ENCODE measurements at regions not wholly inside any gene's neighbourhood (a gene's known extent, or its start where the extent isn't known, plus 50 kb on each side); places are given as distances from the start of the nearest gene placed in this dataset.
"Not testable (repeated sequence)": the region's sequence is repeated elsewhere in the genome, so short reads cannot be mapped to it uniquely, and the experiment has no call there.

DNA sequence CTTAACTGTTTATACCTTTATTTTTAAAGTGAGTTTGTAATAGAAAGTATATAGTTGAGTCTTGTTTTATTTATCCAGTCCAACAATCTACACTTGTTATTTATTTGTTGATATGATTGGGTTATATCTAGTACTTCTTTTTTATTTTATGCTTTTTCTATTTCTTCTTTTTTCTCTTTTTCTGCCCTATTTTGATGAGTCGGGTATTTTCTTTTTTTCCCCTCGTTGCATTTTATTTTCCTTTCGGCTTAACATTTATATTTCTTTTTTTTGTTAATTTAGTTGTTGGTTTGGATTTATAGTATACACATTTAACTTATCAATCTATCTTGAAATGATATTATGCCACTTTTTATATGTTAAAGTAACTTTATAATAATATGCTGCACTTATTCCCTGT is 111.7 kb upstream of the IZUMO3 start:
- no peak for DNase-seq (ENCODE audit: low spot score)

DNA sequence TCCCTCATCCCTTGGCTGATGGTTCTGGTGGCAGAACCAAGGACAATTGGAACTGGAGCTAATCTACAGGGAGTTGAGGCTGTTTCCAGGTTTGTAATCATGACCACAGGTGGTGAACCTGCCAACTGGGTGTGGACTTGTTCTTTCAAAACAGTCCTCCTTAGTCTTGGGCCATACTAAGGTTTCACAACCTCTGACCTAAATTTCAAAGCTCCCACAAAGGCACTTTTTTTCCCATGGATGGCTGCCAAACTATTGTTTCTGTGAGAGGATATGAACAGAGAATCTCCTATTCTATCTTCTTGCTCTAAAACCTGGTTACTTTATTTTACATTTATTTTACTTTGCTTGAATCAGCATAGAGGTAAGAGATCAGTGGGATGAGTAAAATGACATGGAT is 106.5 kb upstream of the IZUMO3 start:
- no peak for DNase-seq (ENCODE audit: low spot score)

DNA sequence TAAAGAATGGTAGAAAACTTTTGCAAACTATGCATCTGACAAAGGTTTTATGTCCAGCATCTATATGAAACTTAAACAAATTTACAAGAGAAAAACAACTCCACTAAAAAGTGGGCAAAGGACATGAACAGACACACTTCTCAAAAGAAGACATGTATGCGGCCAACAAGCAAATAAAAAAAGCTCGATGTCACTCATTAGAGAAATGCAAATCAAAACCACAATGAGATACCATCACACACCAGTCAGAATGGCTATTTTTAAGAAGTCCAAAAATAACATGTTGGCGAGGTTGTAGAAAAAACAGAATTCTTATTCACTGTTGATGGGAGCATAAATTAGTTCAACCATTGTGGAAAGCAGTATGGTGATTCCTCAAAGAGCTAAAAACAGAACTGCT is 83.1 kb upstream of the IZUMO3 start:
- not testable (repeated sequence) for DNase-seq (ENCODE audit: low spot score)

DNA sequence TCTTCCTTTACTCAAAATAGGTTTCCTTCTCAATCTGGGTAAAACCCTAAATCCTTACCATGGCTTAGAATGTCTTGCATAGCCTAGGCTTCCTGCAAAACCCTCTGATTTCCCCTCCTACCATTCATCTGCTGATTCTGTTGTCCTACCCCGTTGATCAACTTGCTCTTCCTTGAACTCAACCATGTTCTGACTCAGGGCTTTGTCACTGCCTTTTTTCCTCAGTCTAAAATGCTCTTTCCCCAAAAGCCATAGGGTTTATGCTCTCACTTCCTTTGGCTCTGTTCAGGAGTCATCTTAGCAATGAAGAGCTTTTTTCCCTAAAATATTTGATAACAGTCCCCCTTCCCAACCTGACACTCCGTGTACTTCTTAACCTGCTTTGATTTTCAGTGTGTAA is 79.4 kb upstream of the IZUMO3 start:
- no peak for DNase-seq (ENCODE audit: low spot score)

DNA sequence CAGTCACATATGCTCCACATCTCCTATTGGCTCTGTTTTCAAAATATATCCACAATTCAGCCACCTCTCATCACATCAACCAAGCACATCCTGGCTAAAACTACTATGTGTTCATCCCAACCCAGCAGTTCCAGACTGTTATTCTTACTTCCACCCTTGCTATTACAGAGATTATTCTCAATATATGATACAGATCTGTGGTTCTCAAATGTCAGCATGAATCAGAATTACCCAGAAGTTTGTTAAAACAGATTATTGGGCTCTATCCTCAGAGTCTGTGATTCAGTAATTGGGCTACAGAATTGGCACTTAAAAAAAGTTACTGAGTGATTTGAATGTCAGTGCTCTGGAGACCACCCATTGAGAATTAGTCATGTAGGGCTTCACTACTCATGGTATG is 78.8 kb upstream of the IZUMO3 start:
- DNase-seq (ENCODE audit: low spot score): no peak

DNA sequence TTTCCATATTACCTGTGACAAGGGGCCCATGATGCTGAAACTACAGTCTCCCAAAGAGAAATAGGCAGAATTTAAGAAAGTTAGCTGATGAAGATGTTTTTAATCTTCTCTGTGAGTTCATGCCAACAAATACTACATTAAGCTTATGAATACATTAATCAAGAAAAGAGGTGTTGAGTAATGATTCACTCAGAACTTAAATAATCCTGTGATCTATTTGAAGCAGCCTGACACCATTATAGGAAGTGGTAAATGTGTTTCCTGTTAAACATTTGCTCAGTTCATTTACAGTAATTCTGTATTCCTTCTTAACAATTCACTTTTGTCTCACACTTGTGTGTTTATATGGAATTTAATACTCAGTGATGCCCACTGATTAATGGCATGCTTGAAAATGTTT is 75.0 kb upstream of the IZUMO3 start:
- no peak for DNase-seq (ENCODE audit: low spot score)

DNA sequence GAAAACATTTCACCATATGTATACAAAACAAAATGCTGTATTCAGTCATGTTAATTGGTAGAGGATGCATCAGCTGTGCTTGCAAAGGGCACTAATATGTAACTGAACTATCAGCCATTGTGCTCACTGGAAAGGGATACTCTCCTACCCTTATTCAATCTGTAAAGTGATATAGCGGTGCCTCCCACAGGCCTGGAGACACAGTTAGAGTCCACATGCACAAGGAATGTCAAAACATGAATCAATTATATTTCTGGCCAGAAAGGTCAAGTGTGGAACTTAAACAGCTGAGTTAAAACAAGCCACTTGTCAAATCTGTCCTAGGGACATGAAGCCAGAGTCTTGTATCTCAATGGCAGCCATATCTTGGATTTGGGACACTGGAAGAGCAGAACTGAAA is 71.2 kb upstream of the IZUMO3 start:
- DNase-seq (ENCODE audit: low spot score): no peak

DNA sequence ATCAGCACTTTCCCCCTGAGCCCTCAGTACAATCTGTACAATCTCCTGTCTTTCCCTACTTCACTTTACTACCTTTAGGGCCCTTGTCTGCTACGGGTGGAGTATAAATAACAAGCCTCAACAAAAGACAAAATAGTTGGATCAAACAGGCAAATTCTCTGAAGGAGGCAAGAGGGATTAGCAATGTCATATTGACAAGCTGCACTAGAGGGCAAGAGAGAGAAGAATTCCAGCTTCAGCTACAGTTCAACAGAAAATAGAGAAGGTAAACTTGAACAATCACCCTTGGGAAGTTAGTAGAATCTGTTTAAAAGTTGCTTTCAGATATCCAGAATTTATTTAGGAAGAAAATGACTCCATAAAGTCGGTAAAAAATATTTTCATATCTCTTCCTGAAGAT is 68.4 kb upstream of the IZUMO3 start:
- DNase-seq (ENCODE audit: low spot score): no peak

DNA sequence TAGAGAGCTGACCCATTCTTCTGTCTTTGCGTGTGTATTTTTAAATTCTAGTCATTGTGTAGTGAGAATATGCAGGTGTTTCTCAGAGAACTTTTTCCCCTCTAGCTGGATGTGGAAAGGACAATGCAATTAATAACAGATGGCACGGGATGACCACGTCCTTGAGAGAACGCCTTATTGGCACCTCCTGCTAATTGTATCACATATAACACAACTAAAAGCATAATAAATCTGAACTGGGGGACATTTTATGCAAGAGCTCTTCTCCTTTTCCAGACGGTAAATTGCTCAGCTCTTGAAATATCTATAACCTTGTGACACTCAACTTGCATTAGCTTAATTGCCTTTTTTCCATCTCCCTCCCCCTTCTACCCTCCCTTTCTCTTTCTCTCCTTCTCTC is 62.9 kb upstream of the IZUMO3 start:
- no peak for DNase-seq (ENCODE audit: low spot score)

DNA sequence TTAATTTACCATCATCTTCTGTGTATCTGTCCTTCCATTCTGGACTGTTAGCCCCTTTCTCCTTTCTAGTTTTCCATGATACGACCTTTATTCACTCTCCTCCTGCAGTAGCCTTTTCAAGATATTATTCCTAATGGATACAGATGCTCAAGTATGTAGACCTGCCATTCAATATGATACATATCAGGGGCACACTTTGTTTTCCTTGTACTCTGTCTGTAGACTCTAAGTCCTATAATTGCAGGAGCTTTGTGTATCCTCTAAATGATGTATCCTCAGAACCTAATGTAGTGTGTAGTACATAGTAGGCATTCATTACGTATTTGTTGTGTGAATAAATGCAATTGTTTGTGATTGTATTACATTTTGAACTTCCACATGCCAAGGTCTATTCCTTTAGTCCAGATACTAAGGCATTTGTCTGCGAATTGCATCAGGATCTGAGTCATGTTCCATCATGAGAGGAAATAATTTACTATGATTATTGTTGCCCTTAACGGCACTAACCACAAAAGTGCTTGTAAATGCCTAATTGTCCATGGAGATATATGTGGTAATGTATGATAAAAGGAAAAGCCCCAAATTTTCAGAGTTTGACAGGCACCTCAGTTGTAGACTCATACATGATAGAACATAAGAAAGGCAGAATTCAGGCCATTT is 57.1 kb upstream of the IZUMO3 start:
- no peak for DNase-seq (ENCODE audit: low spot score)

Data from umbilical cord (tissue), 1 donor.